Hepatocyte (in vitro differentiated cells): ENCODE measurements at regions not wholly inside any gene's neighbourhood (a gene's known extent, or its start where the extent isn't known, plus 50 kb on each side); places are given as distances from the start of the nearest gene placed in this dataset.

Experiments used
- DNase-seq: peaks from one replicate; pipeline ENCODE4 v3.0.0-alpha.2; 2016; ENCODE audit warnings: low spot score
- H2AFZ ChIP-seq: fragments of 200-600 bp; sonication (generic); 2 replicates; pipeline ENCODE4 v1.6.0; 2016; ENCODE audit warnings: antibody characterized with exemption, mild to moderate bottlenecking
- H3K27ac ChIP-seq: fragments of 200-600 bp; sonication (generic); 2 replicates; pipeline ENCODE4 v1.5.1; 2016; ENCODE audit warnings: mild to moderate bottlenecking
- H3K27me3 ChIP-seq: fragments of 200-600 bp; sonication (generic); 2 replicates; pipeline ENCODE4 v1.6.1; 2016
- H3K36me3 ChIP-seq: fragments of 200-600 bp; sonication (generic); replicated peaks from 2 replicates; pipeline ENCODE4 v1.5.1; 2016; ENCODE audit warnings: low read depth; ENCODE audit not compliant: insufficient read depth
- H3K4me1 ChIP-seq: fragments of 200-600 bp; sonication (generic); 2 replicates; pipeline ENCODE4 v1.5.1; 2016; ENCODE audit warnings: mild to moderate bottlenecking, moderate library complexity; ENCODE audit not compliant: insufficient read depth
- H3K4me2 ChIP-seq: fragments of 200-600 bp; sonication (generic); 2 replicates; pipeline ENCODE4 v1.6.0; 2016
- H3K4me3 ChIP-seq: fragments of 200-600 bp; sonication (generic); 2 replicates; pipeline ENCODE4 v1.5.1; 2016; ENCODE audit warnings: mild to moderate bottlenecking
- H3K79me2 ChIP-seq: fragments of 200-600 bp; sonication (generic); 2 replicates; pipeline ENCODE4 v1.6.0; 2017; ENCODE audit warnings: mild to moderate bottlenecking
- H3K9me2 ChIP-seq: fragments of 200-600 bp; sonication (generic); replicated peaks from 2 replicates; pipeline ENCODE4 v1.6.0; 2017; ENCODE audit warnings: mild to moderate bottlenecking; ENCODE audit not compliant: insufficient read depth
- H3K9me3 ChIP-seq: fragments of 200-600 bp; sonication (generic); 2 replicates; pipeline ENCODE4 v1.5.1; 2016; ENCODE audit warnings: low read depth, mild to moderate bottlenecking
- H4K20me1 ChIP-seq: fragments of 200-600 bp; sonication (generic); 2 replicates; pipeline ENCODE4 v1.6.0; 2016; ENCODE audit warnings: mild to moderate bottlenecking; ENCODE audit not compliant: insufficient read depth, poor library complexity, severe bottlenecking
- EZH2 ChIP-seq: fragments of 200-600 bp; sonication (generic); IDR thresholded peaks from 2 replicates; pipeline ENCODE4 v1.6.1; 2016; ENCODE audit warnings: antibody characterized with exemption, mild to moderate bottlenecking, borderline replicate concordance
- EZH2phosphoT487 ChIP-seq: fragments of 200-600 bp; sonication (generic); IDR thresholded peaks from one replicate; pipeline ENCODE4 v1.6.1; 2018; ENCODE audit warnings: antibody characterized with exemption, mild to moderate bottlenecking, low read depth, moderate library complexity; ENCODE audit not compliant: unreplicated experiment, severe bottlenecking
- WGBS: methylation state at CpG from one replicate; pipeline ENCODE4 v1.1.6; 2016; ENCODE audit warnings: low lambda C conversion rate; ENCODE audit errors: missing lambda C conversion rate; 5-methylcytosine and 5-hydroxymethylcytosine counted together
- TF ChIP-seq, protein P1 (sequence below): fragments of 200-600 bp; sonication (generic); IDR thresholded peaks from 2 replicates; pipeline ENCODE4 v1.5.1; 2016; ENCODE audit warnings: antibody characterized with exemption, mild to moderate bottlenecking; ENCODE audit not compliant: poor library complexity

GRCh38 chr2:20556756-20557155 is 94.1 kb downstream of the HS1BP3 start:
- Histone ChIP-seq H3K36me3 (no peaks in the 10 kb centered on the region), H3K4me1 (peaks cover 4% of the 10 kb centered on the region), H3K27ac (no peak overlapping the region), H3K4me2 (no peak overlapping the region), H3K9me2 (no peaks in the 10 kb centered on the region), H3K27me3 (no peaks in the 10 kb centered on the region), H3K9me3 (no peaks in the 10 kb centered on the region), H3K79me2 (no peaks in the 10 kb centered on the region), H3K4me3 (no peak overlapping the region), H4K20me1 (no peaks in the 10 kb centered on the region), H2AFZ (no peak overlapping the region)
- 93% methylated on average over 4 of the region's 4 CpGs for WGBS
- DNase-seq: no peak
- no peak for TF ChIP-seq EZH2phosphoT487
- TF ChIP-seq, protein P1, sequence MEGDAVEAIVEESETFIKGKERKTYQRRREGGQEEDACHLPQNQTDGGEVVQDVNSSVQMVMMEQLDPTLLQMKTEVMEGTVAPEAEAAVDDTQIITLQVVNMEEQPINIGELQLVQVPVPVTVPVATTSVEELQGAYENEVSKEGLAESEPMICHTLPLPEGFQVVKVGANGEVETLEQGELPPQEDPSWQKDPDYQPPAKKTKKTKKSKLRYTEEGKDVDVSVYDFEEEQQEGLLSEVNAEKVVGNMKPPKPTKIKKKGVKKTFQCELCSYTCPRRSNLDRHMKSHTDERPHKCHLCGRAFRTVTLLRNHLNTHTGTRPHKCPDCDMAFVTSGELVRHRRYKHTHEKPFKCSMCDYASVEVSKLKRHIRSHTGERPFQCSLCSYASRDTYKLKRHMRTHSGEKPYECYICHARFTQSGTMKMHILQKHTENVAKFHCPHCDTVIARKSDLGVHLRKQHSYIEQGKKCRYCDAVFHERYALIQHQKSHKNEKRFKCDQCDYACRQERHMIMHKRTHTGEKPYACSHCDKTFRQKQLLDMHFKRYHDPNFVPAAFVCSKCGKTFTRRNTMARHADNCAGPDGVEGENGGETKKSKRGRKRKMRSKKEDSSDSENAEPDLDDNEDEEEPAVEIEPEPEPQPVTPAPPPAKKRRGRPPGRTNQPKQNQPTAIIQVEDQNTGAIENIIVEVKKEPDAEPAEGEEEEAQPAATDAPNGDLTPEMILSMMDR: no peak
- TF ChIP-seq EZH2: no peak

DNA sequence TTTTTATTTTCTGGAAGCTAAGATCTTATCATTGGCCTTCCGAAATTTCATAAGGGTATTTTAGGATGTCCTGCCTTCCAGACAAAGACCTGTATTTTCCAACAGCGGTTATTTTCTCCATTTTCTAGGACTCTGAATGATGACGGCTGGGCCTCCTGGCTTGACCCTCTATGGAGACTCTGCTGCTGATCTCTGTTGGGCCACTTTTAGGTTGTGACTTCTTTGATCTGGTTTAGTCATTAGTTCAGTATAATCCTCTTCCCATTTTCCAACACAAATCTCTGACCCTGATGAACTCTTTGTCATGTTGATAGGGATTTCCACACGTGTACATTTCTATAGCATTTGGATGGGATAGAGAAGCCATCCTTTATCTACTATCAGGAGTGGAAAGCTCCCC is 93.7 kb downstream of the HS1BP3 start:
- no peak overlapping the region for H3K27ac ChIP-seq
- H3K4me3 ChIP-seq: no peak overlapping the region
- H3K9me2 ChIP-seq: no peaks in the 10 kb centered on the region
- no peak overlapping the region for H2AFZ ChIP-seq
- H3K27me3 ChIP-seq: no peaks in the 10 kb centered on the region
- H3K36me3 ChIP-seq: no peaks in the 10 kb centered on the region
- no peak for TF ChIP-seq EZH2
- TF ChIP-seq EZH2phosphoT487: no peak
- TF ChIP-seq, protein P1: no peak
- H3K79me2 ChIP-seq: no peaks in the 10 kb centered on the region
- no peak for DNase-seq
- no peaks in the 10 kb centered on the region for H4K20me1 ChIP-seq
- H3K9me3 ChIP-seq: no peaks in the 10 kb centered on the region
- peaks cover 9% of the 10 kb centered on the region for H3K4me1 ChIP-seq
- H3K4me2 ChIP-seq: no peak overlapping the region
- WGBS: 85% methylated on average over 4 of the region's 4 CpGs

- no peak overlapping the region for H3K27ac ChIP-seq
- no peaks in the 10 kb centered on the region for H3K9me3 ChIP-seq
- H3K79me2 ChIP-seq: no peaks in the 10 kb centered on the region
- no peaks in the 10 kb centered on the region for H3K36me3 ChIP-seq
- no peaks in the 10 kb centered on the region for H3K27me3 ChIP-seq
- H3K9me2 ChIP-seq: no peaks in the 10 kb centered on the region
- 79% methylated on average over 3 of the region's 3 CpGs for WGBS
- H3K4me3 ChIP-seq: no peak overlapping the region
- H2AFZ ChIP-seq: no peak overlapping the region
- TF ChIP-seq EZH2: no peak
- TF ChIP-seq, protein P1: no peak
- no peak for TF ChIP-seq EZH2phosphoT487
- H4K20me1 ChIP-seq: no peaks in the 10 kb centered on the region
- H3K4me1 ChIP-seq: peaks cover 11% of the 10 kb centered on the region
- H3K4me2 ChIP-seq: no peak overlapping the region
- no peak for DNase-seq
Measured at GRCh38 chr2:20557635-20558034, 93.3 kb downstream of the HS1BP3 start.
